HepG2 (cell line): ENCODE measurements at regions not wholly inside any gene's neighbourhood (a gene's known extent, or its start where the extent isn't known, plus 50 kb on each side); places are given as distances from the start of the nearest gene placed in this dataset.

Source experiments
- ATAC-seq: fragments of 200-7000 bp; cut with Tn5 transposase; 3 replicates; pipeline ENCODE4 v1.9.1; 2020; ENCODE audit warnings: mild to moderate bottlenecking, moderate library complexity
- BruUV-seq: library from RNA; stranded (reverse); fragments of 400-500 nt; replicated peaks from 2 replicates; lab custom pipeline; 2021; lab: Mats Ljungman, UMichigan
- CTCF ChIA-PET: fragments of 300-600 bp; formaldehyde crosslinking; extraction: SDS; loops from one replicate; lab custom pipeline; 2021; ENCODE audit warnings: low total read pairs, inconsistent platforms, low intra/inter-chr PET ratio; lab: Yijun Ruan, JAX
- POLR2A ChIA-PET: fragments of 350-600 bp; sonication (Branson Sonifier 250); formaldehyde crosslinking; loops from one replicate; lab custom pipeline; 2020; ENCODE audit warnings: antibody characterized with exemption, inconsistent platforms; lab: Yijun Ruan, JAX
- DNase-seq: peaks from one replicate; pipeline ENCODE4 v3.0.0-alpha.2; 2015; ENCODE audit warnings: low spot score
- FAIRE-seq: peaks from 3 replicates; lab custom pipeline; 2011; peaks lifted over from hg19 to GRCh38; lab: Jason Lieb, UNC
- H2AFZ ChIP-seq: one replicate; pipeline ENCODE4 v1.6.1; 2011; ENCODE audit warnings: low read length, inconsistent platforms
- H3K27ac ChIP-seq: fragments of 300-600 bp; 3 replicates; pipeline ENCODE4 v1.8.0; 2011; ENCODE audit warnings: mixed run types, mild to moderate bottlenecking, mixed read lengths, low read length, inconsistent platforms; ENCODE audit not compliant: insufficient read depth; ENCODE audit errors: extremely low read length
- H3K27me3 ChIP-seq, 2 experiments: fragments of 200-600 bp in 1 of 2; 2 replicates in 1 of 2; 3 replicates in 1 of 2; pipeline versions ENCODE4 v1.6.0 to v1.8.0; 2011; ENCODE audit warnings: low read length in 2 of 2, mild to moderate bottlenecking in 2 of 2, moderate library complexity in 2 of 2, inconsistent platforms in 1 of 2; ENCODE audit not compliant: insufficient read depth in 2 of 2, control insufficient read depth in 1 of 2
- H3K36me3 ChIP-seq, 2 experiments: fragments of 200-600 bp in 1 of 2; replicated peaks in 1 of 2; 2 replicates in 1 of 2; 3 replicates in 1 of 2; pipeline versions ENCODE4 v1.5.1 to v1.8.0; 2011; ENCODE audit warnings: low read length in 2 of 2, inconsistent platforms in 1 of 2; ENCODE audit not compliant: insufficient read depth in 2 of 2, control insufficient read depth in 1 of 2
- H3K4me1 ChIP-seq: 2 replicates; pipeline ENCODE4 v1.5.1; 2012; ENCODE audit warnings: low read length, inconsistent platforms; ENCODE audit not compliant: insufficient read depth
- H3K4me2 ChIP-seq: 2 replicates; pipeline ENCODE4 v1.6.0; 2011; ENCODE audit warnings: low read depth, low read length, inconsistent platforms
- H3K4me3 ChIP-seq, 3 experiments: fragments of 200-600 bp in 1 of 3; sonication (generic), shearing (Covaris generic) in 1 of 3; replicated peaks in 1 of 3; 2 replicates each; pipeline ENCODE4 v1.5.1; 2011 to 2016; ENCODE audit warnings: low read length in 3 of 3, inconsistent platforms in 2 of 3, low read depth in 2 of 3, mild to moderate bottlenecking in 2 of 3, control low read depth in 1 of 3, mixed read lengths in 1 of 3; ENCODE audit not compliant: insufficient read depth in 1 of 3
- H3K79me2 ChIP-seq: one replicate; pipeline ENCODE4 v1.6.1; 2011; ENCODE audit warnings: low read length, inconsistent platforms; ENCODE audit not compliant: insufficient read depth
- H3K9ac ChIP-seq: 2 replicates; pipeline ENCODE4 v1.6.0; 2011; ENCODE audit warnings: mild to moderate bottlenecking, low read depth, low read length, inconsistent platforms; ENCODE audit not compliant: insufficient read depth
- H3K9me3 ChIP-seq: 2 replicates; pipeline ENCODE4 v1.5.1; 2012; ENCODE audit warnings: mild to moderate bottlenecking, low read length
- H4K20me1 ChIP-seq: 2 replicates; pipeline ENCODE4 v1.6.0; 2011; ENCODE audit warnings: inconsistent platforms, mild to moderate bottlenecking, low read length, moderate library complexity; ENCODE audit not compliant: insufficient read depth
- ATAD3A ChIP-seq: sonication (generic); formaldehyde crosslinking; IDR thresholded peaks from 2 replicates; pipeline ENCODE4 v1.4.0; 2020; ENCODE audit warnings: missing genetic modification reagents
- JDP2 ChIP-seq: sonication (generic); formaldehyde crosslinking; IDR thresholded peaks from 2 replicates; pipeline ENCODE4 v1.8.1; 2022; ENCODE audit warnings: missing genetic modification reagents, borderline replicate concordance
- KDM5A ChIP-seq: fragments of 200-600 bp; sonication (generic); IDR thresholded peaks from 2 replicates; pipeline ENCODE4 v1.7.0; 2018; ENCODE audit warnings: antibody characterized with exemption, mild to moderate bottlenecking, low read length, borderline replicate concordance
- LCORL ChIP-seq, 2 experiments: fragments of 450-650 bp in 1 of 2; sonication (generic) in 1 of 2; formaldehyde crosslinking in 1 of 2; IDR thresholded peaks; 2 replicates each; pipeline versions ENCODE4 v1.5.0 to v1.6.1; 2017 to 2020; ENCODE audit warnings: antibody characterized with exemption in 1 of 2, missing genetic modification reagents in 1 of 2
- MATR3 ChIP-seq: sonication (generic); formaldehyde crosslinking; IDR thresholded peaks from 2 replicates; pipeline ENCODE4 v1.4.0; 2020; ENCODE audit warnings: missing genetic modification reagents
- PHF5A ChIP-seq: IDR thresholded peaks from one replicate; pipeline ENCODE4 v1.6.1; 2018; ENCODE audit warnings: low read depth, missing genetic modification reagents; ENCODE audit not compliant: unreplicated experiment
- PPARG ChIP-seq: conservative IDR thresholded peaks from 2 replicates; pipeline ENCODE4 v1.6.1; 2016; ENCODE audit warnings: missing biosample characterization, missing genetic modification reagents
- RFX3 ChIP-seq: IDR thresholded peaks from 2 replicates; pipeline ENCODE4 v1.6.1; 2016; ENCODE audit warnings: missing biosample characterization, missing genetic modification reagents
- SP4 ChIP-seq: sonication (generic); formaldehyde crosslinking; IDR thresholded peaks from 2 replicates; pipeline ENCODE4 v1.8.1; 2023; ENCODE audit warnings: mild to moderate bottlenecking, missing genetic modification reagents
- ZNF343 ChIP-seq: sonication (generic); formaldehyde crosslinking; IDR thresholded peaks from 2 replicates; pipeline ENCODE4 v1.4.0; 2020; ENCODE audit warnings: mild to moderate bottlenecking, missing genetic modification reagents
- ZNF530 ChIP-seq: sonication (generic); formaldehyde crosslinking; IDR thresholded peaks from 2 replicates; pipeline ENCODE4 v1.5.0; 2020; ENCODE audit warnings: low read depth, mild to moderate bottlenecking, missing genetic modification reagents
- ZNF556 ChIP-seq: sonication (generic); formaldehyde crosslinking; IDR thresholded peaks from 2 replicates; pipeline ENCODE4 v1.4.0; 2020; ENCODE audit warnings: mild to moderate bottlenecking, missing genetic modification reagents, borderline replicate concordance
- ZNF777 ChIP-seq: sonication (generic); formaldehyde crosslinking; IDR thresholded peaks from 2 replicates; pipeline ENCODE4 v1.4.0; 2020; ENCODE audit warnings: missing genetic modification reagents
- ZSCAN30 ChIP-seq: sonication (generic); formaldehyde crosslinking; IDR thresholded peaks from 2 replicates; pipeline ENCODE4 v1.5.0; 2020; ENCODE audit warnings: mild to moderate bottlenecking, missing genetic modification reagents
- WGBS: methylation state at CpG from one replicate; pipeline ENCODE4 v1.1.6; 2017; ENCODE audit warnings: low lambda C conversion rate; 5-methylcytosine and 5-hydroxymethylcytosine counted together
- in situ Hi-C: cut with HindIII; loops from 2 replicates; pipeline ENCODE4 v1.10.0; 2017; ENCODE audit warnings: low pct_unique_long_range_greater_than_20kb; ENCODE audit not compliant: extremely low pct_ligation_motif_present
- intact Hi-C: fragments of 100-400 bp; cut with micrococcal nuclease; formaldehyde crosslinking; loops from one replicate; pipeline ENCODE4 v1.10.0; 2022; ENCODE audit not compliant: unreplicated experiment
- TF ChIP-seq, protein P1 (sequence below): sonication (generic); formaldehyde crosslinking; IDR thresholded peaks from 2 replicates; pipeline ENCODE4 v1.5.0; 2020; ENCODE audit warnings: mild to moderate bottlenecking, missing genetic modification reagents
- TF ChIP-seq, protein P2 (sequence below): sonication (generic); formaldehyde crosslinking; IDR thresholded peaks from 2 replicates; pipeline ENCODE4 v1.4.0; 2020; ENCODE audit warnings: low read depth, missing genetic modification reagents
- TF ChIP-seq, protein P3 (sequence below): sonication (generic); formaldehyde crosslinking; conservative IDR thresholded peaks from 2 replicates; pipeline ENCODE4 v1.4.0; 2020; ENCODE audit warnings: missing genetic modification reagents

GRCh38 chrY:21023906-21024305 lies 268.0 kb downstream of the RPS4Y2 start (continued):
- TF ChIP-seq ZNF777 (CRISPR knock-in tag), result no peak
- no peak for TF ChIP-seq LCORL (IDR thresholded peaks at IDR 0.05)
- TF ChIP-seq LCORL (CRISPR knock-in tag; IDR thresholded peaks at IDR 0.05), result no peak
- no peak for TF ChIP-seq ZSCAN30 (CRISPR knock-in tag)
- TF ChIP-seq PPARG (CRISPR knock-in tag), result no peak
- TF ChIP-seq MATR3 (CRISPR knock-in tag), result no peak
- no peak for TF ChIP-seq ZNF556 (CRISPR knock-in tag)
- no peak for TF ChIP-seq JDP2 (CRISPR knock-in tag)
- TF ChIP-seq ZNF530 (CRISPR knock-in tag), result no peak
- no peak for TF ChIP-seq ATAD3A (CRISPR knock-in tag)
- no peak for TF ChIP-seq ZNF343

- no peaks in the 10 kb centered on the region for H3K36me3 ChIP-seq
- H3K4me1 ChIP-seq, result no peaks in the 10 kb centered on the region
- in situ Hi-C loops, result no loop called here
- POLR2A ChIA-PET, result no interaction called here
- FAIRE-seq (no peak), ATAC-seq (no peak), DNase-seq (no peak)
- no peak overlapping the region for H3K9ac ChIP-seq
- H3K27me3 ChIP-seq, result no peaks in the 10 kb centered on the region
- H3K79me2 ChIP-seq, result no peaks in the 10 kb centered on the region
- no peak overlapping the region for H2AFZ ChIP-seq
- H3K9me3 ChIP-seq, result peaks cover 15% of the 10 kb centered on the region; the same call in 1 of the 2 replicates
- H4K20me1 ChIP-seq, result no peaks in the 10 kb centered on the region
- H3K4me2 ChIP-seq, result no peak overlapping the region
- WGBS, result 0% methylated on average over 1 of the region's 3 CpGs
- no peak overlapping the region for H3K4me3 ChIP-seq
- intact Hi-C loops, result no loop called here
- no TSS peak for BruUV-seq
- CTCF ChIA-PET, result no interaction called here
- H3K27ac ChIP-seq, result no peak overlapping the region
- TF ChIP-seq, protein P1, sequence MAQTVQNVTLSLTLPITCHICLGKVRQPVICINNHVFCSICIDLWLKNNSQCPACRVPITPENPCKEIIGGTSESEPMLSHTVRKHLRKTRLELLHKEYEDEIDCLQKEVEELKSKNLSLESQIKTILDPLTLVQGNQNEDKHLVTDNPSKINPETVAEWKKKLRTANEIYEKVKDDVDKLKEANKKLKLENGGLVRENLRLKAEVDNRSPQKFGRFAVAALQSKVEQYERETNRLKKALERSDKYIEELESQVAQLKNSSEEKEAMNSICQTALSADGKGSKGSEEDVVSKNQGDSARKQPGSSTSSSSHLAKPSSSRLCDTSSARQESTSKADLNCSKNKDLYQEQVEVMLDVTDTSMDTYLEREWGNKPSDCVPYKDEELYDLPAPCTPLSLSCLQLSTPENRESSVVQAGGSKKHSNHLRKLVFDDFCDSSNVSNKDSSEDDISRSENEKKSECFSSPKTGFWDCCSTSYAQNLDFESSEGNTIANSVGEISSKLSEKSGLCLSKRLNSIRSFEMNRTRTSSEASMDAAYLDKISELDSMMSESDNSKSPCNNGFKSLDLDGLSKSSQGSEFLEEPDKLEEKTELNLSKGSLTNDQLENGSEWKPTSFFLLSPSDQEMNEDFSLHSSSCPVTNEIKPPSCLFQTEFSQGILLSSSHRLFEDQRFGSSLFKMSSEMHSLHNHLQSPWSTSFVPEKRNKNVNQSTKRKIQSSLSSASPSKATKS (CRISPR knock-in tag), result no peak
- no peak for TF ChIP-seq RFX3 (CRISPR knock-in tag)
- no peak for TF ChIP-seq SP4 (CRISPR knock-in tag)
- no peak for TF ChIP-seq KDM5A
- TF ChIP-seq PHF5A (CRISPR knock-in tag), result no peak
- TF ChIP-seq, protein P2, sequence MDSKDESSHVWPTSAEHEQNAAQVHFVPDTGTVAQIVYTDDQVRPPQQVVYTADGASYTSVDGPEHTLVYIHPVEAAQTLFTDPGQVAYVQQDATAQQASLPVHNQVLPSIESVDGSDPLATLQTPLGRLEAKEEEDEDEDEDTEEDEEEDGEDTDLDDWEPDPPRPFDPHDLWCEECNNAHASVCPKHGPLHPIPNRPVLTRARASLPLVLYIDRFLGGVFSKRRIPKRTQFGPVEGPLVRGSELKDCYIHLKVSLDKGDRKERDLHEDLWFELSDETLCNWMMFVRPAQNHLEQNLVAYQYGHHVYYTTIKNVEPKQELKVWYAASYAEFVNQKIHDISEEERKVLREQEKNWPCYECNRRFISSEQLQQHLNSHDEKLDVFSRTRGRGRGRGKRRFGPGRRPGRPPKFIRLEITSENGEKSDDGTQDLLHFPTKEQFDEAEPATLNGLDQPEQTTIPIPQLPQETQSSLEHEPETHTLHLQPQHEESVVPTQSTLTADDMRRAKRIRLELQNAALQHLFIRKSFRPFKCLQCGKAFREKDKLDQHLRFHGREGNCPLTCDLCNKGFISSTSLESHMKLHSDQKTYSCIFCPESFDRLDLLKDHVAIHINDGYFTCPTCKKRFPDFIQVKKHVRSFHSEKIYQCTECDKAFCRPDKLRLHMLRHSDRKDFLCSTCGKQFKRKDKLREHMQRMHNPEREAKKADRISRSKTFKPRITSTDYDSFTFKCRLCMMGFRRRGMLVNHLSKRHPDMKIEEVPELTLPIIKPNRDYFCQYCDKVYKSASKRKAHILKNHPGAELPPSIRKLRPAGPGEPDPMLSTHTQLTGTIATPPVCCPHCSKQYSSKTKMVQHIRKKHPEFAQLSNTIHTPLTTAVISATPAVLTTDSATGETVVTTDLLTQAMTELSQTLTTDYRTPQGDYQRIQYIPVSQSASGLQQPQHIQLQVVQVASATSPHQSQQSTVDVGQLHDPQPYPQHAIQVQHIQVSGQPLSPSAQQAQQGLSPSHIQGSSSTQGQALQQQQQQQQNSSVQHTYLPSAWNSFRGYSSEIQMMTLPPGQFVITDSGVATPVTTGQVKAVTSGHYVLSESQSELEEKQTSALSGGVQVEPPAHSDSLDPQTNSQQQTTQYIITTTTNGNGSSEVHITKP (CRISPR knock-in tag), result no peak
- TF ChIP-seq, protein P3, sequence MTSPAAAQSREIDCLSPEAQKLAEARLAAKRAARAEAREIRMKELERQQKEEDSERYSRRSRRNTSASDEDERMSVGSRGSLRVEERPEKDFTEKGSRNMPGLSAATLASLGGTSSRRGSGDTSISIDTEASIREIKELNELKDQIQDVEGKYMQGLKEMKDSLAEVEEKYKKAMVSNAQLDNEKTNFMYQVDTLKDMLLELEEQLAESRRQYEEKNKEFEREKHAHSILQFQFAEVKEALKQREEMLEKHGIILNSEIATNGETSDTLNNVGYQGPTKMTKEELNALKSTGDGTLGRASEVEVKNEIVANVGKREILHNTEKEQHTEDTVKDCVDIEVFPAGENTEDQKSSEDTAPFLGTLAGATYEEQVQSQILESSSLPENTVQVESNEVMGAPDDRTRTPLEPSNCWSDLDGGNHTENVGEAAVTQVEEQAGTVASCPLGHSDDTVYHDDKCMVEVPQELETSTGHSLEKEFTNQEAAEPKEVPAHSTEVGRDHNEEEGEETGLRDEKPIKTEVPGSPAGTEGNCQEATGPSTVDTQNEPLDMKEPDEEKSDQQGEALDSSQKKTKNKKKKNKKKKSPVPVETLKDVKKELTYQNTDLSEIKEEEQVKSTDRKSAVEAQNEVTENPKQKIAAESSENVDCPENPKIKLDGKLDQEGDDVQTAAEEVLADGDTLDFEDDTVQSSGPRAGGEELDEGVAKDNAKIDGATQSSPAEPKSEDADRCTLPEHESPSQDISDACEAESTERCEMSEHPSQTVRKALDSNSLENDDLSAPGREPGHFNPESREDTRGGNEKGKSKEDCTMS, result no peak
These were observed 272.6 kb downstream of the RPS4Y2 start for GRCh38 chrY:21028506-21028905.
